Mucosa of gallbladder (tissue), 1 donor: ENCODE measurements at regions not wholly inside any gene's neighbourhood (a gene's known extent, or its start where the extent isn't known, plus 50 kb on each side); places are given as distances from the start of the nearest gene placed in this dataset.
"Not testable (repeated sequence)": the region's sequence is repeated elsewhere in the genome, so short reads cannot be mapped to it uniquely, and the experiment has no call there.

Experiments used
- DNase-seq: peaks from one replicate; pipeline ENCODE4 v3.0.0-alpha.2; 2020; ENCODE audit warnings: low spot score
- donor health status: DM: no; HTN: no; CAD: no.

DNA sequence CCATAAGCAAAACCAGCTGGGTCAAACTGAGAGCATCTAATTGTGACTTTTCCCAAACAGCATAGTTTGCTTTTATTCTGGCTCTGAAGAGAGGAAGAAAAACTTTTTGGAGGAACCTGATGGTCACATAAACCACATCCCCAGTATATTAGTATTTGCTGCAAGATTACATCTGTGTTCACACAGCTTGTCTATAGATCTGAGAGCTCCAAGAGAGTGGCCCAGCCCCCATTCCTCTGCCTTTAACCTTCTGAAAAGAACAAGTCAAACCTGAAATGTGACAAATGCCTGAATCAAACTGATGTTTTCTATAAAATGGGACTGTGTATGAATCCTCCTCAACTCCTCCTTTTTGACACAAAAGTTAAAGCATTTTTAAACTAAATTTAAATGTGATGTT, 435.2 kb downstream of the ZNF479 start:
- DNase-seq: not testable (repeated sequence)

GRCh38 chr7:56686276-56686859, 445.9 kb downstream of the ZNF479 start:
- DNase-seq: no peak

GRCh38 chr7:56639173-56639746, 493.0 kb downstream of the ZNF479 start:
- no peak for DNase-seq

DNA sequence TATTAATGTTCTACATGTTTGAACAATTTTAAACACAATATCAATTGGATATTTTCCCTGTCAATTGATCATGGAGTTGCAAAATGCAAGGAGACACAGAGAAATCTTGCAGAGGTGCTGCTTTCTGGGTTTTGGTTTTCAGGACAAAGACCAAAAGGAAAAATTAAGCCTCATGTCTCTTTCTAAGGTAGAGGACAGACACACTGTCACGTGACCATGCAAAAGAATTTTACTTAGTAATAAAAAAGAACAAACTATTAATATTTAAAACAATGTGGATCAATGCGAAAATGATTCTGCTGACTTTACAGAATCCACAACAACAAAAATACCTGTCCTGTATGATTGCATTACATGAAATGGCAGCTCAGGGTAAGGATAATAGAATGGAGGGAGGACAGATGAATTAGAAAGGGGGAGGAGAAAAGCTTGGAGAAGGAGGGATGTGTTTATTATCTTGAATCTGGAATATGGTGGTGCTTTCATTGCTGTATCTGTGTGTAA, 493.7 kb upstream of the NUPR2 start:
- DNase-seq: no peak

DNA sequence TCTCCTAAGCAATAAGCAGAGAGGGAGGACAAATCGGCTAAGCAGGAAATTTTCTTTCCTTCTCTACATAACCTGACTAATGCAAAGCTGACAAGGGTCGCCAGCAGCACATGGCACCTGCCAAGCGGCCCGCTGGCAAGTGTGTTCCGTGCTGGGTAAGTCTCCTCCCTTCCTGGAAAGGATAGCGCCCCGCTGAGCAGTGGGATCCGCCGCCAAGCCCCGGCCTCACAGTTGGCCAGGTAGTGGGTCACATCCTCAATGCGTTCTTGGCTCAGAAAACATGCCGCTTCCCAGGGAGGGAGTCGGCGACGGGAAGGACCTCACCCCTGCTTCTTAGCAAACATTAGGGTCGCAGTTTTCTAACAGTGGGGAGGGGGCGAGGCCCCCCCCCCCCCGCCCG, 488.9 kb upstream of the NUPR2 start:
- DNase-seq: no peak

DNA sequence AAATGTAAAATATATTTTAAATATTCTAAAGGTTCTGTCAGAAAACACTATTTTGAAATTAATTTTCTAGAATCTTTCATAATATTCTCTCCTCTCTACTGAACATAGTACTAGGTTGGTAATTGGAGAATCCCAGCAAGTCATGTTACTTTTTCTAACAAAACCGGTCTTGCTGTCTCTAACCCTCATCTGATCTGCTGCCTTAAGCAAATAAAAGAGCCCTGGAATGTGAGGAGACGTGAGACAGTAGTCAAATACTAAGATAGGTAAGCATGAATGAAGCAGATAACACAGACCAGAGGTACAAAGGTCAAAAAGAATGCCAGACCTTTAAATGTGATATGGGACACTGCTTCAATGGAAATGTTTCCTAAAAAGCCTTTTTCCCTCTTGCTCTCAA, 462.4 kb upstream of the NUPR2 start:
- no peak for DNase-seq

GRCh38 chr7:56570968-56571367, 454.8 kb upstream of the NUPR2 start:
- DNase-seq: no peak

GRCh38 chr7:56538541-56539429, 422.6 kb upstream of the NUPR2 start:
- no peak for DNase-seq

DNA sequence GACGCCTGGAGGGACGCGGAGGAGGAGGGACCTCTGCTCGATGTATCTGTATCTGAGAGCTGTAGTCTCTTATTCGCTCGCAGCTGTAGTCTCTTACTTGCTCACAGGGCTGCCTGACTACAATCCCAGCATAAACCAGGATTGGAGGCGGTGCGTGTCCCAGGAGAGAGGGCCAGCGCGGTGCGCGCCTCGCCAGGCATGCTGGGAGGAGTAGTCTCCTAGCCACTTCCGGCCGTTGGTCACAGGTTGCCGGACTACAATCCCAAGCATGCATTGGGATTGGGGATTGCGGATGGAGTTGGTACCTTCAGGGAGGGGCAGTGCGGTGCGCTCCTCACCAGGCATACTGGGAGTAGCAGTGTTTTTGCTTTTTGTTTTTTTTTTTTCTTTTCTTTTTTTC, 421.7 kb upstream of the NUPR2 start:
- DNase-seq: peak; percentile 38

DNA sequence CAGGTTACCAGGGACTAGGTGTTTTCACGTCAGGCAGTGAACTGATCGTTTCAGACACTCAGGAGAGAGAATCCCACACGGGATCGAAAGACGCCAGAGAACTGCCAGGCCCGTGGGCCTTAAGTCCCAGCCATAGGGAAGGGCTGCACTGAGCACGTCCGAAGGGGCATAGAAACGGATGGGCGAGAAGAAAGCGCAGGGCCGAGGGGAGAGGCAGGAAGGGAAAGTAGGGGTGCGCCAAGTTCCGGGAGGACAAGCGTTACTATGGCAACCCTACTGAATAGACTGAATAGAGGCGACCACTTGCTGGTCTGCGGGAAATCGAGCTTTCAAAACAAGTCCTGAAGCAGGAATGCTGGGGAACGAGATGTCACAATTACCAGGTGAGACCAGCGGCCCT, 421.3 kb upstream of the NUPR2 start:
- DNase-seq: no peak

GRCh38 chr7:56495165-56495564, 378.9 kb upstream of the NUPR2 start:
- DNase-seq: no peak

DNA sequence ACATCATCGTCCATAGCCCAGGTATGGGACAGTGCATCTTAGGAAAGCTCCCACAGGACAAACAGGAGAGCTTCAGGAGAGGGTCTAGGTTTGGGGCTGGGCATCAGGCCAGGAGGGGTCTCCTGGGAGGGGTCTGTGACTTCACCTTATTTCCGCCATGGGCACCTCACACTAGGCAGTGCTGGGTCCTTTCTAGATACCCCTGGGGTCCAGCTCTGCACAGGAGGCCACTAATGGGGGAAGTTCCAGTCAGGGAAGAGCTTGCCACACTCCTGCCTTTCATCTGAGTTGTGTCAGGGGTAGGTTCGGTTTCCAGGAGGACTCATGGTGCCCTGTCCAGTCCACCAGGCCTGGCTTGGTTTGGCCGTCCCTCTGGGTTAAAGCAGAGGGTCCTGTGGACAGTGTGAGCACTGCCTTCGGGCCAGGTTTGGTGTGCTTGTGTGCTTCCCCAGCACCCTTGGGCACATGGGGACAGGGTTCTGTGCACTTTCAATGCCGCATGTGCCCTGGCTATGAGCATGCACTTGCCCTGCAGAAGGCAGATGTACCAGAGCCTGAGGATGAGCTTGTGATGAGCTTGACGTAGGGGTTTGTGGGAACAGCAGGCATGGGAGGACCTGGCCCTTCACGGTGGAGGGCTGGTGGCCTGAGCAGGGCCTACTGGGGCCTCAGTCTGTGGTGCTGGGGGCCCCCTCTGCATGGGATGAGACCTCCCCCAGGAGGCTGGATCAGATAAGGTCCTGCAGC, 377.7 kb upstream of the NUPR2 start:
- DNase-seq: no peak

GRCh38 chr7:56493196-56493595, 377.0 kb upstream of the NUPR2 start:
- DNase-seq: no peak

DNA sequence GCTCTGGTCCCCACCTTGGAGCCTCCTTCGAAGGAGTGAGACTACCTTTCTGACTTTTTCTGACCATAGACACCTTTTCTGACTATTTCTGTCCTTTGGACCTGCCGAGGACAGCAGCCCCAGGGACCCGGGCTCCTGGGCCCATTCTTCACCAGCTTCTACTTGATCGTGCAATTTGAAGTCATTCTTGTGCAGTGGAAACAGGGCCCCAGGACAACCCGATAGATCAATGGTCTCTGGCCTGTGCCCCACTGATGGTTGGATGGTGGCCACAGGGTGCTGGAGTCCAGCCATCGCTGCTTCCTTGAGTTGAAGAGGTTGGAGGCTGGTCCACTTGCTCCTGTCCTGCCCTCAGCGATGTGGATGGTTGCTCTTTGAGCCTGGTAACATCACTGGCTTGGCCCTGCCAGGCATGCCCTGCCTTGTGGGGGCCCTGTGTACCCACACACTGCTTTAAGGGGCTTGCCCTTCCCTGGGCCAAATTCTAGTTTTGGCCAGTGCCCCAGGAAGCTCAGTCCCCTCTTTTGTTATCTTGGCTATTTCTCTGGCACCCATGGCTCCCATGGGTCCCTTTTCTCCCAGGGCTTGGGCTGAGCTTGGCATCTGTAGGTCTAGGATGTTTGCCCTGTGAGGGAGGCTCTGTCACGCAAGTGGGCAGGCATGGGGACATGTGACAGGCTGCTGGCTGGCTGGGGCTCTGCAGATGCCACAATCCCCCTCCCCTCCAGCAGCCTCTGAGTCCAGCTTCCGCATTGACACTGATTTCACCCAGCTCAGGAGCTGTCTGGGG, 375.6 kb upstream of the NUPR2 start:
- no peak for DNase-seq

DNA sequence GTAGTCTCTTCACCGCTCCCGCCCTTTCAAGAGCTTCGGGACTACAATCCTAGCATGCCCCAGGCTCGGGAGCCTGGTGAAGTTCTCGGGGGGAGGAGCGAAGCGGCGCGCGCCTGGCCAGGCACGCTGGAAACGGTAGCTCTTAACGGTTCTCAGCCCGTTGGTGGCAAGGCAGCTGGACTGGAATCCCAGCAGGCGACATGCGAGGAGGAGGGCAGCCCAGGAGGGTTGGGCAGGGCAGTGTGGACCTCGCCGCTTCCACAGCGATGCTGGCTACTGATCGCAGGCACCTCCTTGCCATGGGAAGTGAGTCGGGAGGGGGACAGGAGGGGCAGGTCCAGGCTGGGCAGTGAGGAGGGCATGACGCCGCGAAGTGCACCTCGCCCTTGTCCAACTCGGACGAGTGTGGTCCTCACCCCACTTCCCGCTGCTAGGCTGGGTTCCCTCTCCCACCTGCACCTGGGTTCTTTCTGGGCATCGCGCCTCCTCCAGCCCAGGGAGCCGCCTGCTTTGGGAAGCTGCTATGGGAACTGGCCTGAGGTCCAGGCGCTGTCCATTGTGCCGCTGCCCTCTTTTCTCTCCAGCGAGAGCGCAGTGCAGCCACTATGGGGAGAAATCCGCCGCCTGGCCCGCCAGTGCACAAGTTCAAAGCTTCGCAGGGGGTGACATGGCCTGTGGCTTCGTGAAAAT, 367.8 kb upstream of the NUPR2 start:
- no peak for DNase-seq

GRCh38 chr7:56483153-56483552, 366.9 kb upstream of the NUPR2 start:
- no peak for DNase-seq

- no peak for DNase-seq
Measured at GRCh38 chr7:56479748-56480147, 363.5 kb upstream of the NUPR2 start.

- DNase-seq: no peak
Measured at GRCh38 chr7:56479136-56479535, 362.9 kb upstream of the NUPR2 start.

- DNase-seq: no peak
Measured at GRCh38 chr7:56474271-56474670, 358.1 kb upstream of the NUPR2 start.

DNA sequence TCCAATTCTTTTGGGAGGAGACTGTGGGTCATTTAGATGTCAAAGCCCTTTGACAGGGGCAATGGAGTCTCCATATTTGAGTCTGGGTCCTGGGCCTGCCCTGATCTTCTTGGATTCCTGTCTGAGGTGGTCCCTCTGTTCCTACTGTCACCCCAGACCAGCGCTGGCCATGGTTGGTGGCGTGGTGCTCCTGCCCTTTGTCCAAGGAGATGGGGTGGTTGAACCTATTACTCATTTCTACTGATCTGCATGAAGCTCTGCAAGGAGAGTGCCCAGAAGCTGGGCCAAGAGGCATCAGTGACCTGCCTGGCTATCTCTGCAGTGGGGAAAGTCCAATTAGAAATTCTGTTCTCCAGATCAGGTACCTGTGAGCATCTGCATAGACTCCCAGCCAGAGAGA, 355.6 kb upstream of the NUPR2 start:
- no peak for DNase-seq
